ENCODE measurements at regions not wholly inside any gene's neighbourhood (a gene's known extent, or its start where the extent isn't known, plus 50 kb on each side); places are given as distances from the start of the nearest gene placed in this dataset.

GRCh38 chr3:174342941-174343501 lies 516.1 kb upstream of the NAALADL2 start:
- Histone ChIP-seq H3K4me1 (ENCODE audit: control insufficient read depth, insufficient read depth, low read length) (no peaks in the 10 kb centered on the region), H3K4me3 (ENCODE audit: low read depth, low read length) (no peak overlapping the region), H3K9me3 (ENCODE audit: control insufficient read depth, insufficient read depth, low read depth, low read length) (no peaks in the 10 kb centered on the region), H3K36me3 (ENCODE audit: control insufficient read depth in 2 of 2, insufficient read depth in 1 of 2, low read length in 2 of 2) (no peaks in the 10 kb centered on the region), H3K27ac (ENCODE audit: extremely low read depth, low read depth, low read length) (no peak overlapping the region)
- ChIA-PET CTCF (no interaction called here), POLR2A (no interaction called here)
- TF ChIP-seq ZNF544 (tag by site-specific recombination; IDR thresholded peaks at IDR 0.05) = no peak
- no peak for TF ChIP-seq ZNF610 (tag by site-specific recombination; IDR thresholded peaks at IDR 0.05; ENCODE audit: borderline replicate concordance)
- TF ChIP-seq ZIC2 (tag by site-specific recombination; IDR thresholded peaks at IDR 0.05) = no peak
- TF ChIP-seq AEBP2 (tag by site-specific recombination; IDR thresholded peaks at IDR 0.05; ENCODE audit: borderline replicate concordance) = no peak
- TF ChIP-seq ZXDB (tag by site-specific recombination; IDR thresholded peaks at IDR 0.05) = no peak
- no peak for TF ChIP-seq KLF9 (tag by site-specific recombination; IDR thresholded peaks at IDR 0.05; ENCODE audit: low read depth)
- no peak for TF ChIP-seq ZNF555 (tag by site-specific recombination; conservative IDR thresholded peaks at IDR 0.05)
- TF ChIP-seq ZSCAN30 (tag by site-specific recombination; IDR thresholded peaks at IDR 0.05) = no peak
- no peak for TF ChIP-seq ZNF585B (tag by site-specific recombination; IDR thresholded peaks at IDR 0.05)
- TF ChIP-seq ZNF792 (tag by site-specific recombination; IDR thresholded peaks at IDR 0.05) = no peak

- Histone ChIP-seq H3K4me3 (ENCODE audit: low read depth, low read length) (no peak overlapping the region), H3K36me3 (ENCODE audit: control insufficient read depth in 2 of 2, insufficient read depth in 1 of 2, low read length in 2 of 2) (no peaks in the 10 kb centered on the region), H3K4me1 (ENCODE audit: control insufficient read depth, insufficient read depth, low read length) (no peaks in the 10 kb centered on the region), H3K27ac (ENCODE audit: extremely low read depth, low read depth, low read length) (no peak overlapping the region), H3K9me3 (ENCODE audit: control insufficient read depth, insufficient read depth, low read depth, low read length) (no peaks in the 10 kb centered on the region)
- TF ChIP-seq ZNF571 (tag by site-specific recombination; IDR thresholded peaks at IDR 0.05) = no peak
- no peak for TF ChIP-seq ZNF664 (tag by site-specific recombination; IDR thresholded peaks at IDR 0.05)
- no peak for TF ChIP-seq PATZ1 (tag by site-specific recombination; IDR thresholded peaks at IDR 0.05)
- TF ChIP-seq ZNF830 (tag by site-specific recombination; IDR thresholded peaks at IDR 0.05; ENCODE audit: low read depth) = no peak
- TF ChIP-seq ZNF169 (tag by site-specific recombination; IDR thresholded peaks at IDR 0.05) = no peak
- no peak for TF ChIP-seq ZNF37A (tag by site-specific recombination; IDR thresholded peaks at IDR 0.05)
- no peak for TF ChIP-seq ZNF274 (IDR thresholded peaks at IDR 0.05; ENCODE audit: low read length)
- no peak for TF ChIP-seq ZNF274 (tag by site-specific recombination; IDR thresholded peaks at IDR 0.05; ENCODE audit: borderline replicate concordance)
- no peak for TF ChIP-seq ZNF433 (tag by site-specific recombination; IDR thresholded peaks at IDR 0.05; ENCODE audit: low read depth)
- no peak for TF ChIP-seq ZNF560 (tag by site-specific recombination; IDR thresholded peaks at IDR 0.05; ENCODE audit: borderline replicate concordance)
- TF ChIP-seq ZNF658 (tag by site-specific recombination; IDR thresholded peaks at IDR 0.05) = no peak
- no peak for TF ChIP-seq ZBTB11 (tag by site-specific recombination; conservative IDR thresholded peaks at IDR 0.05; ENCODE audit: low read depth)
- no peak for TF ChIP-seq KLF8 (tag by site-specific recombination; IDR thresholded peaks at IDR 0.05)
- TF ChIP-seq ZNF626 (tag by site-specific recombination; IDR thresholded peaks at IDR 0.05) = no peak
- TF ChIP-seq ZNF785 (tag by site-specific recombination; IDR thresholded peaks at IDR 0.05) = no peak
- ChIA-PET POLR2A (no interaction called here), CTCF (interaction anchor here (0.6 kb wide), 1 partner anchor 34 kb away, joined by 4 read pairs; no protein-coding TSS in a partner anchor)
These were observed 513.0 kb upstream of the NAALADL2 start for GRCh38 chr3:174346141-174346540.

All from HEK293 (cell line).